KMS-11 (cell line): ENCODE measurements at regions not wholly inside any gene's neighbourhood (a gene's known extent, or its start where the extent isn't known, plus 50 kb on each side); places are given as distances from the start of the nearest gene placed in this dataset.

Experiments
- H2AFZ ChIP-seq: fragments of 200-600 bp; sonication (generic); 2 replicates; pipeline ENCODE4 v1.6.1; 2016; ENCODE audit warnings: antibody characterized with exemption, mixed run types, low read depth
- H3K27ac ChIP-seq: fragments of 200-600 bp; sonication (generic); 2 replicates; pipeline ENCODE4 v1.6.1; 2016; ENCODE audit warnings: mild to moderate bottlenecking, mixed run types
- H3K27me3 ChIP-seq: fragments of 200-600 bp; sonication (generic); 2 replicates; pipeline ENCODE4 v1.6.1; 2017; ENCODE audit warnings: mild to moderate bottlenecking, low read depth, mixed run types, moderate library complexity; ENCODE audit not compliant: insufficient read depth
- H3K36me3 ChIP-seq: fragments of 200-600 bp; sonication (generic); 2 replicates; pipeline ENCODE4 v1.6.1; 2017; ENCODE audit warnings: mild to moderate bottlenecking, mixed run types; ENCODE audit not compliant: insufficient read depth
- H3K4me1 ChIP-seq: fragments of 200-600 bp; sonication (generic); 2 replicates; pipeline ENCODE4 v1.6.1; 2016; ENCODE audit warnings: mild to moderate bottlenecking, low read depth, mixed run types; ENCODE audit not compliant: poor library complexity, severe bottlenecking
- H3K4me2 ChIP-seq: fragments of 200-600 bp; sonication (generic); 2 replicates; pipeline ENCODE4 v1.7.0; 2016; ENCODE audit warnings: mild to moderate bottlenecking, mixed run types
- H3K4me3 ChIP-seq: fragments of 200-600 bp; sonication (generic); IDR thresholded peaks from 2 replicates; pipeline ENCODE4 v1.6.1; 2017; ENCODE audit warnings: low read depth, low read length, mixed read lengths; ENCODE audit not compliant: insufficient read depth
- H3K79me2 ChIP-seq: fragments of 200-600 bp; sonication (generic); 2 replicates; pipeline ENCODE4 v1.6.1; 2016; ENCODE audit warnings: low read depth, mixed run types; ENCODE audit not compliant: insufficient read depth
- H3K9ac ChIP-seq: fragments of 200-600 bp; sonication (generic); 2 replicates; pipeline ENCODE4 v1.6.1; 2016; ENCODE audit warnings: mild to moderate bottlenecking, mixed run types
- H4K20me1 ChIP-seq: fragments of 200-600 bp; sonication (generic); 2 replicates; pipeline ENCODE4 v1.6.1; 2016; ENCODE audit warnings: mild to moderate bottlenecking, mixed run types; ENCODE audit not compliant: insufficient read depth
- CTCF ChIP-seq: fragments of 200-600 bp; sonication (generic); conservative IDR thresholded peaks from 2 replicates; pipeline ENCODE4 v1.6.1; 2017; ENCODE audit warnings: low read depth, mild to moderate bottlenecking, antibody characterized with exemption, low read length, moderate library complexity, mixed read lengths

- TF ChIP-seq CTCF, result no peak
- Histone ChIP-seq H2AFZ (no peak overlapping the region), H3K4me1 (no peaks in the 10 kb centered on the region), H3K27ac (no peak overlapping the region), H3K4me3 (no peak overlapping the region), H3K9ac (no peak overlapping the region), H3K27me3 (no peaks in the 10 kb centered on the region), H4K20me1 (no peaks in the 10 kb centered on the region), H3K4me2 (no peak overlapping the region), H3K79me2 (no peaks in the 10 kb centered on the region), H3K36me3 (no peaks in the 10 kb centered on the region)
Measured at GRCh38 chr6:159389695-159390094, 220.5 kb downstream of the FNDC1 start.

GRCh38 chr6:159380114-159380513 is 210.9 kb downstream of the FNDC1 start:
- H3K27me3 ChIP-seq, result no peaks in the 10 kb centered on the region
- no peaks in the 10 kb centered on the region for H3K36me3 ChIP-seq
- H4K20me1 ChIP-seq, result no peaks in the 10 kb centered on the region
- no peaks in the 10 kb centered on the region for H3K79me2 ChIP-seq
- no peak overlapping the region for H3K27ac ChIP-seq
- H2AFZ ChIP-seq, result no peak overlapping the region
- no peak overlapping the region for H3K4me3 ChIP-seq
- no peak overlapping the region for H3K4me2 ChIP-seq
- no peaks in the 10 kb centered on the region for H3K4me1 ChIP-seq
- H3K9ac ChIP-seq, result no peak overlapping the region
- no peak for TF ChIP-seq CTCF

GRCh38 chr6:159378411-159379328 is 209.5 kb downstream of the FNDC1 start:
- Histone ChIP-seq H2AFZ (no peak overlapping the region), H3K36me3 (no peaks in the 10 kb centered on the region), H4K20me1 (no peaks in the 10 kb centered on the region), H3K27me3 (no peaks in the 10 kb centered on the region), H3K4me1 (no peaks in the 10 kb centered on the region), H3K4me3 (no peak overlapping the region), H3K4me2 (no peak overlapping the region), H3K27ac (no peak overlapping the region), H3K79me2 (no peaks in the 10 kb centered on the region), H3K9ac (no peak overlapping the region)
- no peak for TF ChIP-seq CTCF

GRCh38 chr6:159376516-159377158 is 207.4 kb downstream of the FNDC1 start:
- no peak overlapping the region for H2AFZ ChIP-seq
- no peak for TF ChIP-seq CTCF
- no peaks in the 10 kb centered on the region for H3K79me2 ChIP-seq
- no peaks in the 10 kb centered on the region for H3K27me3 ChIP-seq
- no peak overlapping the region for H3K4me3 ChIP-seq
- H3K36me3 ChIP-seq, result no peaks in the 10 kb centered on the region
- no peak overlapping the region for H3K9ac ChIP-seq
- no peaks in the 10 kb centered on the region for H4K20me1 ChIP-seq
- no peak overlapping the region for H3K4me2 ChIP-seq
- H3K27ac ChIP-seq, result no peak overlapping the region
- no peaks in the 10 kb centered on the region for H3K4me1 ChIP-seq
